Epithelial cell of proximal tubule (primary cell): ENCODE measurements at regions not wholly inside any gene's neighbourhood (a gene's known extent, or its start where the extent isn't known, plus 50 kb on each side); places are given as distances from the start of the nearest gene placed in this dataset.
"Not testable (repeated sequence)": the region's sequence is repeated elsewhere in the genome, so short reads cannot be mapped to it uniquely, and the experiment has no call there.

Source experiments
- DNase-seq: peaks from one replicate; pipeline ENCODE4 v3.0.0-alpha.2; 2011; ENCODE audit warnings: low read depth
- H3K4me3 ChIP-seq: 2 replicates; pipeline ENCODE4 v1.5.1; 2011; ENCODE audit warnings: low read depth, mild to moderate bottlenecking, low read length
- CTCF ChIP-seq: conservative IDR thresholded peaks from 2 replicates; pipeline ENCODE4 v1.5.1; 2012; ENCODE audit warnings: low read depth, mild to moderate bottlenecking, low read length

- H3K4me3 ChIP-seq, result no peak overlapping the region
- DNase-seq, result no peak
- TF ChIP-seq CTCF, result no peak
These were observed 118.5 kb upstream of the LIPC start for GRCh38 chr15:58313304-58313703.

- no peak for TF ChIP-seq CTCF
- no peak overlapping the region for H3K4me3 ChIP-seq
- DNase-seq, result no peak
These were observed 117.8 kb upstream of the LIPC start for GRCh38 chr15:58313810-58314592.

- TF ChIP-seq CTCF, result no peak
- no peak overlapping the region for H3K4me3 ChIP-seq
- no peak for DNase-seq
These were observed 117.1 kb upstream of the LIPC start for GRCh38 chr15:58314593-58315216.

GRCh38 chr15:58318517-58318916, 113.3 kb upstream of the LIPC start:
- no peak for DNase-seq
- TF ChIP-seq CTCF, result no peak
- H3K4me3 ChIP-seq, result no peak overlapping the region

GRCh38 chr15:58321034-58321433, 110.8 kb upstream of the LIPC start:
- no peak for TF ChIP-seq CTCF
- no peak overlapping the region for H3K4me3 ChIP-seq

GRCh38 chr15:58322253-58322652, 109.5 kb upstream of the LIPC start:
- H3K4me3 ChIP-seq, result no peak overlapping the region
- no peak for DNase-seq
- no peak for TF ChIP-seq CTCF

More at GRCh38 chr15:58321034-58321433, 110.8 kb upstream of the LIPC start:
- DNase-seq, result no peak

- not testable (repeated sequence) for DNase-seq, H3K4me3 ChIP-seq
These were observed 108.5 kb upstream of the LIPC start for GRCh38 chr15:58323321-58323720.
